ENCODE measurements at regions not wholly inside any gene's neighbourhood (a gene's known extent, or its start where the extent isn't known, plus 50 kb on each side); places are given as distances from the start of the nearest gene placed in this dataset.

DNA sequence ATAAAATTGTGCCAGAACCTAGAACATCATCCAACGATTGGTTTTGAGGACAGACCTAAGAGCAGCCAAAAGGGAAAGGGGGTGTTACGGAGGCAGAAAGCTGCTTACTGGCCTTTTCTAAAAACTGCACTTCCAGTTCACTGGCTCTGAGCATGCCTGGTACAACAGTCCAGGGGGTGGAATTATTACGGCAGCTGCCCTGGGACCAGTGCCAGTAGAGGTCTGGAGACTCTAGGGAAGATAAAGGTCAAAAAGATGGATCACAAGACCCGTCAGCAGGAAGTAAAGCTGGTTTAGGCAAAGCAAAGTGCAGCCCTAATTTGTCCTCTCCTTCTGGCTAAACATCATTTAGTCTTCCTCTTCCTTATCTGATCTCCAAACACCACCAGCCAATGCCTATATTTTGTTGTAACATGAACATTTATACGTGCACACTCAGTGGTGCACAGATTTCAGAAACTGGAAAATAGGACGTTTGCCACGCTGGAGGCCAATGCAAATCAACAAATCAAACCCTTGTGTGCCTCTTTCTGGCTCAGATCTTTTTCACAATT lies 216.4 kb upstream of the DPP6 start:
- TF ChIP-seq, protein P1, sequence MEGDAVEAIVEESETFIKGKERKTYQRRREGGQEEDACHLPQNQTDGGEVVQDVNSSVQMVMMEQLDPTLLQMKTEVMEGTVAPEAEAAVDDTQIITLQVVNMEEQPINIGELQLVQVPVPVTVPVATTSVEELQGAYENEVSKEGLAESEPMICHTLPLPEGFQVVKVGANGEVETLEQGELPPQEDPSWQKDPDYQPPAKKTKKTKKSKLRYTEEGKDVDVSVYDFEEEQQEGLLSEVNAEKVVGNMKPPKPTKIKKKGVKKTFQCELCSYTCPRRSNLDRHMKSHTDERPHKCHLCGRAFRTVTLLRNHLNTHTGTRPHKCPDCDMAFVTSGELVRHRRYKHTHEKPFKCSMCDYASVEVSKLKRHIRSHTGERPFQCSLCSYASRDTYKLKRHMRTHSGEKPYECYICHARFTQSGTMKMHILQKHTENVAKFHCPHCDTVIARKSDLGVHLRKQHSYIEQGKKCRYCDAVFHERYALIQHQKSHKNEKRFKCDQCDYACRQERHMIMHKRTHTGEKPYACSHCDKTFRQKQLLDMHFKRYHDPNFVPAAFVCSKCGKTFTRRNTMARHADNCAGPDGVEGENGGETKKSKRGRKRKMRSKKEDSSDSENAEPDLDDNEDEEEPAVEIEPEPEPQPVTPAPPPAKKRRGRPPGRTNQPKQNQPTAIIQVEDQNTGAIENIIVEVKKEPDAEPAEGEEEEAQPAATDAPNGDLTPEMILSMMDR (IDR thresholded peaks at IDR 0.05) = no peak
- no peak for TF ChIP-seq POLR2AphosphoS5 (IDR thresholded peaks at IDR 0.05)
- no peak for TF ChIP-seq EP300 (IDR thresholded peaks at IDR 0.05)
- no peak for TF ChIP-seq POLR2A (IDR thresholded peaks at IDR 0.05)
